PC-9 (cell line): ENCODE measurements at regions not wholly inside any gene's neighbourhood (a gene's known extent, or its start where the extent isn't known, plus 50 kb on each side); places are given as distances from the start of the nearest gene placed in this dataset.

Experiments
- BruUV-seq: library from RNA; stranded (reverse); fragments of 400-500 nt; replicated peaks from 2 replicates; lab custom pipeline; 2021; lab: Mats Ljungman, UMichigan
- CTCF ChIA-PET: fragments of 300-600 bp; sonication (Branson Sonifier 250); formaldehyde crosslinking; loops from one replicate; lab custom pipeline; 2022; ENCODE audit warnings: antibody characterized with exemption; lab: Charles Lee
- POLR2A ChIA-PET: fragments of 300-600 bp; sonication (Branson Sonifier 250); formaldehyde crosslinking; loops from one replicate; lab custom pipeline; 2022; ENCODE audit warnings: antibody characterized with exemption; ENCODE audit not compliant: unreplicated experiment; lab: Charles Lee
- DNase-seq, 2 experiments: peaks; one replicate each; pipeline versions ENCODE4 v3.0.0 to v3.0.0-alpha.2; 2015 to 2022; ENCODE audit warnings: mixed read lengths in 1 of 2
- H2AFZ ChIP-seq: fragments of 200-600 bp; sonication (generic); 2 replicates; pipeline ENCODE4 v1.8.1; 2017; ENCODE audit warnings: antibody characterized with exemption
- H3F3A ChIP-seq: fragments of 200-600 bp; sonication (generic); 2 replicates; pipeline ENCODE4 v1.8.1; 2017; ENCODE audit warnings: antibody characterized with exemption, mild to moderate bottlenecking, low read depth; ENCODE audit not compliant: insufficient read depth
- H3K27ac ChIP-seq: fragments of 200-600 bp; sonication (generic); 2 replicates; pipeline ENCODE4 v1.6.1; 2016; ENCODE audit warnings: mixed run types
- H3K27me3 ChIP-seq: fragments of 200-600 bp; sonication (generic); 2 replicates; pipeline ENCODE4 v1.6.1; 2016; ENCODE audit warnings: low read depth, mixed run types; ENCODE audit not compliant: insufficient read depth
- H3K36me3 ChIP-seq: fragments of 200-600 bp; sonication (generic); 2 replicates; pipeline ENCODE4 v1.6.1; 2016; ENCODE audit warnings: low read depth, mixed run types
- H3K4me1 ChIP-seq: fragments of 200-600 bp; sonication (generic); replicated peaks from 2 replicates; pipeline ENCODE4 v1.6.1; 2016; ENCODE audit warnings: mixed run types; ENCODE audit not compliant: insufficient read depth
- H3K4me2 ChIP-seq: fragments of 200-600 bp; sonication (generic); 2 replicates; pipeline ENCODE4 v1.6.1; 2017; ENCODE audit warnings: mixed run types
- H3K4me3 ChIP-seq: fragments of 200-600 bp; sonication (generic); 2 replicates; pipeline ENCODE4 v1.6.1; 2016; ENCODE audit warnings: mixed run types
- H3K79me2 ChIP-seq: fragments of 200-600 bp; sonication (generic); 2 replicates; pipeline ENCODE4 v1.6.1; 2017; ENCODE audit warnings: low read depth, mixed run types
- H3K9me2 ChIP-seq: fragments of 200-600 bp; sonication (generic); 2 replicates; pipeline ENCODE4 v1.8.1; 2017; ENCODE audit warnings: mild to moderate bottlenecking; ENCODE audit not compliant: insufficient read depth
- H3K9me3 ChIP-seq: fragments of 200-600 bp; sonication (generic); 2 replicates; pipeline ENCODE4 v1.8.1; 2016; ENCODE audit warnings: low read depth; ENCODE audit not compliant: insufficient read depth
- H4K20me1 ChIP-seq: fragments of 200-600 bp; sonication (generic); 2 replicates; pipeline ENCODE4 v1.8.1; 2017; ENCODE audit not compliant: insufficient read depth
- EZH2 ChIP-seq: fragments of 200-600 bp; sonication (generic); IDR thresholded peaks from 2 replicates; pipeline ENCODE4 v1.8.0; 2017; ENCODE audit warnings: antibody characterized with exemption, low read depth
- intact Hi-C: fragments of 100-400 bp; cut with micrococcal nuclease; formaldehyde crosslinking; loops from one replicate; pipeline ENCODE4 v1.10.0; 2022; ENCODE audit not compliant: unreplicated experiment
- TF ChIP-seq, protein P1 (sequence below): fragments of 200-600 bp; sonication (generic); conservative IDR thresholded peaks from 2 replicates; pipeline ENCODE4 v1.6.1; 2017; ENCODE audit warnings: mixed run types, antibody characterized with exemption, mild to moderate bottlenecking, moderate library complexity

DNA sequence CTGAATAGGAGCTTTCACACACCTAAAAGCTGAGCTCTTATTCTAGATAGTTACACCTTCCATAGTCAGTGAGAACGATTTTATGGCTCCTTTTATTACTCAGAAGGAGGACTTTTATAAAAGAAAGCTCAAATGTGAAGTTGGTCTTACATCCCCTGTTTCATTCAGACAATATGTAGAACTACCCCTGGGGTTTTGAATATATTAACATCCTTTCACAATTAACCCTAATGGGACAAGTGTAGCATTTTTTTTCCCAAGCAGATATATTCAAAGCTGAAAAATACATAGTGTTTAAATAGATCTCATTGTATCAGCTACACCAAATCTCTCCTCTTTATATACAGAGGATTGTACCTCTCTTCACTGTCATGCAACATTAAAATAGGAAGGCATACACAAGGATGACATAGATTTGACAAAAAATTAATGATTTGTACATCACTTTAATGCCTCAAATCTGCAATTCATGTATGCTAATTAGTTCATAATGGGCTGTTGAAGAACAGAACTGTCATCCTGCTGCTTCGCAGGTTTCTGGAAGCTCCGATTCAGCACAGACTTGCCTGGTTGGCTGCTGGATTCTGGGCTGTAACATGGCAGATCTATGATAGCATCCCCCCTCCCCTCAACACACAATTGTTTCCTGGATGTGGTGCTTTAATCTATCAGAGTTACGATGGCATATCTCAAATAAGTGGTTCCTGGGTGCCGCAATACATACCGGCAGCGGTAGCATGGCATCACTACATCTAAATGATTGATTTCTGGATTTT, 129.7 kb upstream of the PARD3B start:
- ChIA-PET POLR2A (no interaction called here), CTCF (interaction anchor here (0.7 kb wide), 1 partner anchor 111 kb away, joined by 3 read pairs; no protein-coding TSS in a partner anchor)
- Histone ChIP-seq H3K4me2 (no peak overlapping the region), H2AFZ (no peak overlapping the region), H3K4me3 (no peak overlapping the region), H3K36me3 (no peaks in the 10 kb centered on the region), H4K20me1 (no peaks in the 10 kb centered on the region), H3K4me1 (no peaks in the 10 kb centered on the region), H3F3A (no peaks in the 10 kb centered on the region), H3K27me3 (no peaks in the 10 kb centered on the region), H3K9me3 (no peaks in the 10 kb centered on the region), H3K27ac (no peak overlapping the region), H3K79me2 (no peaks in the 10 kb centered on the region), H3K9me2 (no peaks in the 10 kb centered on the region)
- no peak for DNase-seq
- intact Hi-C loops = no loop called here
- BruUV-seq = no TSS peak
- TF ChIP-seq, protein P1, sequence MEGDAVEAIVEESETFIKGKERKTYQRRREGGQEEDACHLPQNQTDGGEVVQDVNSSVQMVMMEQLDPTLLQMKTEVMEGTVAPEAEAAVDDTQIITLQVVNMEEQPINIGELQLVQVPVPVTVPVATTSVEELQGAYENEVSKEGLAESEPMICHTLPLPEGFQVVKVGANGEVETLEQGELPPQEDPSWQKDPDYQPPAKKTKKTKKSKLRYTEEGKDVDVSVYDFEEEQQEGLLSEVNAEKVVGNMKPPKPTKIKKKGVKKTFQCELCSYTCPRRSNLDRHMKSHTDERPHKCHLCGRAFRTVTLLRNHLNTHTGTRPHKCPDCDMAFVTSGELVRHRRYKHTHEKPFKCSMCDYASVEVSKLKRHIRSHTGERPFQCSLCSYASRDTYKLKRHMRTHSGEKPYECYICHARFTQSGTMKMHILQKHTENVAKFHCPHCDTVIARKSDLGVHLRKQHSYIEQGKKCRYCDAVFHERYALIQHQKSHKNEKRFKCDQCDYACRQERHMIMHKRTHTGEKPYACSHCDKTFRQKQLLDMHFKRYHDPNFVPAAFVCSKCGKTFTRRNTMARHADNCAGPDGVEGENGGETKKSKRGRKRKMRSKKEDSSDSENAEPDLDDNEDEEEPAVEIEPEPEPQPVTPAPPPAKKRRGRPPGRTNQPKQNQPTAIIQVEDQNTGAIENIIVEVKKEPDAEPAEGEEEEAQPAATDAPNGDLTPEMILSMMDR = no peak
- no peak for TF ChIP-seq EZH2

DNA sequence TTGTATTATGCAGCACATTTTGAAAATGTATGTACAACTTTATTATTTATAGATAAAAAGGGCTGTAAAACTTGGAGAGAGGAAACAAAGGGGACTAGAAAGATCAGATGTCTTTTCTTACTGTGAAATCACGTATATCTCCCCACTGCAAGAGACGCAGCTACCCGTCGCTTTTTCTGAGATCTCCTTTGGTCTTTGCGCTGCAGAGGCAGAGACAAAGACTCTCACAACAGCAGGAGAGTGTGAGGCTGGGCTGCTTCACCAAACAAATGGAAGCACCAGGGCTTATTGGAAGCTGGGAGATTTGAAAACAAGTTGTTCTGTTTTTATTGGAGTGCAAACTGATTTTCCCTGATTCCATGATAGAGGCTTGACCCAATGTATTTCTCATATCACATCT, 129.0 kb upstream of the PARD3B start:
- CTCF ChIA-PET = interaction anchor here (0.7 kb wide), 1 partner anchor 111 kb away, joined by 3 read pairs; no protein-coding TSS in a partner anchor
- POLR2A ChIA-PET = no interaction called here
- Histone ChIP-seq H3K79me2 (no peaks in the 10 kb centered on the region), H3K4me2 (no peak overlapping the region), H3K9me2 (no peaks in the 10 kb centered on the region), H3K4me3 (no peak overlapping the region), H3K27ac (no peak overlapping the region), H3F3A (no peaks in the 10 kb centered on the region), H3K27me3 (no peaks in the 10 kb centered on the region), H3K4me1 (no peaks in the 10 kb centered on the region), H4K20me1 (no peaks in the 10 kb centered on the region), H3K36me3 (no peaks in the 10 kb centered on the region), H3K9me3 (no peaks in the 10 kb centered on the region), H2AFZ (no peak overlapping the region)
- intact Hi-C loops = no loop called here
- no peak for DNase-seq
- TF ChIP-seq EZH2 = no peak
- TF ChIP-seq, protein P1 = no peak
- no TSS peak for BruUV-seq

GRCh38 chr2:204425821-204426220, 119.5 kb upstream of the PARD3B start:
- Histone ChIP-seq H3K27me3 (no peaks in the 10 kb centered on the region), H3K27ac (no peak overlapping the region), H2AFZ (no peak overlapping the region), H3K36me3 (no peaks in the 10 kb centered on the region), H3K9me3 (no peaks in the 10 kb centered on the region), H3F3A (no peaks in the 10 kb centered on the region), H3K79me2 (no peaks in the 10 kb centered on the region), H4K20me1 (no peaks in the 10 kb centered on the region), H3K4me3 (no peak overlapping the region), H3K4me1 (no peaks in the 10 kb centered on the region), H3K4me2 (no peak overlapping the region), H3K9me2 (no peaks in the 10 kb centered on the region)
- no peak for DNase-seq
- no peak for TF ChIP-seq EZH2
- TF ChIP-seq, protein P1 = no peak
- ChIA-PET CTCF (no interaction called here), POLR2A (no interaction called here)
- intact Hi-C loops = no loop called here
- BruUV-seq = no TSS peak
